WI38 (cell line): ENCODE measurements at regions not wholly inside any gene's neighbourhood (a gene's known extent, or its start where the extent isn't known, plus 50 kb on each side); places are given as distances from the start of the nearest gene placed in this dataset.

ENCODE experiments used
- H3K4me3 ChIP-seq: 2 replicates; pipeline ENCODE4 v1.5.1; 2011; ENCODE audit warnings: low read depth, mild to moderate bottlenecking, control low read depth, low read length
- CTCF ChIP-seq: IDR thresholded peaks from 2 replicates; pipeline ENCODE4 v1.5.1; 2012; ENCODE audit warnings: low read depth, mild to moderate bottlenecking, control low read depth, low read length

GRCh38 chr4:77465271-77465670 is 140.3 kb upstream of the CXCL13 start:
- H3K4me3 ChIP-seq = no peak overlapping the region
- no peak for TF ChIP-seq CTCF

GRCh38 chr4:77466430-77466829 is 139.2 kb upstream of the CXCL13 start:
- H3K4me3 ChIP-seq = no peak overlapping the region
- no peak for TF ChIP-seq CTCF

- no peak for TF ChIP-seq CTCF
These were observed 133.7 kb upstream of the CXCL13 start for GRCh38 chr4:77471821-77472495.

GRCh38 chr4:77473509-77473908 is 132.1 kb upstream of the CXCL13 start:
- 0 out of 2 replicates have a peak, but pooled peaks have one; percentile 9 for TF ChIP-seq CTCF
- no peak overlapping the region for H3K4me3 ChIP-seq

More at GRCh38 chr4:77471821-77472495, 133.7 kb upstream of the CXCL13 start:
- H3K4me3 ChIP-seq = no peak overlapping the region

- no peak for TF ChIP-seq CTCF
- H3K4me3 ChIP-seq = no peak overlapping the region
These were observed 123.8 kb upstream of the CXCL13 start for GRCh38 chr4:77481856-77482255.

GRCh38 chr4:77488882-77489281 is 116.7 kb upstream of the CXCL13 start:
- TF ChIP-seq CTCF = no peak
- H3K4me3 ChIP-seq = no peak overlapping the region

GRCh38 chr4:77493120-77493752 is 112.4 kb upstream of the CXCL13 start:
- H3K4me3 ChIP-seq = no peak overlapping the region
- TF ChIP-seq CTCF = no peak
